Right hindlimb (tissue), 1 donor: ENCODE measurements at regions not wholly inside any gene's neighbourhood (a gene's known extent, or its start where the extent isn't known, plus 50 kb on each side); places are given as distances from the start of the nearest gene placed in this dataset.

ENCODE experiments used
- DNase-seq: peaks from one replicate; pipeline ENCODE4 v3.0.0-alpha.2; 2018

GRCh38 chr6:140046016-140046632 lies 671.7 kb upstream of the CITED2 start:
- DNase-seq = no peak

- DNase-seq = no peak
Measured at GRCh38 chr6:140045116-140045515, 670.7 kb upstream of the CITED2 start.

- no peak for DNase-seq
Measured at GRCh38 chr6:140044626-140045025, 670.2 kb upstream of the CITED2 start.

DNA sequence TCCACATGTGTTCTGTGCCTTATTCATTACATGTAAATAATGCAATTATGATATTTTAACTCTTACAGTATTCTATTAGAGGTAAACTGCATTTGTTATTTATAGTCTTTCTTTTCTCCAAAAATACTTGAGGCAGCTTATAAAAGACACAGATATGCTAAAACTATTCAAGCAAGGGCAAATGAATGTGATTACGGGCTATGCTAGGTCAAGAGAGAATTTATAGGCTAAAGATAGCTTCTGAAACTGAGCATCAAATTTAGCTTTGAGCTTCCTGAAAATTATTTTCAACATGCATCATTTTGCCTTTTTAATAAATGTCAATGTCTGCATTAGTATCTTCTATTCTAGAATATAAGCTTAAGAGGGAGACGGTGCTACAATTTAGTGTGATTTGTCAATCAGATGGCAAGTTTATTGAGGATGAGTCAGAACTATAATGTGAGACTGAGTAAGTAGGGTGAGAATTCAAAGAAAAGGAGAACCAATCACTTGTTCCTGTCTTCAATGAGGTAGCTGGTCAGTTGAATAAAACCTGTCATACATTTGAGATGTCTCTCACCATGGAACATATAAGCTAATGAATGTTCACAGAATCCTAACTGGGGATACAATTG lies 669.4 kb upstream of the CITED2 start:
- DNase-seq = no peak

- no peak for DNase-seq
Measured at GRCh38 chr6:140043357-140043756, 668.9 kb upstream of the CITED2 start.

DNA sequence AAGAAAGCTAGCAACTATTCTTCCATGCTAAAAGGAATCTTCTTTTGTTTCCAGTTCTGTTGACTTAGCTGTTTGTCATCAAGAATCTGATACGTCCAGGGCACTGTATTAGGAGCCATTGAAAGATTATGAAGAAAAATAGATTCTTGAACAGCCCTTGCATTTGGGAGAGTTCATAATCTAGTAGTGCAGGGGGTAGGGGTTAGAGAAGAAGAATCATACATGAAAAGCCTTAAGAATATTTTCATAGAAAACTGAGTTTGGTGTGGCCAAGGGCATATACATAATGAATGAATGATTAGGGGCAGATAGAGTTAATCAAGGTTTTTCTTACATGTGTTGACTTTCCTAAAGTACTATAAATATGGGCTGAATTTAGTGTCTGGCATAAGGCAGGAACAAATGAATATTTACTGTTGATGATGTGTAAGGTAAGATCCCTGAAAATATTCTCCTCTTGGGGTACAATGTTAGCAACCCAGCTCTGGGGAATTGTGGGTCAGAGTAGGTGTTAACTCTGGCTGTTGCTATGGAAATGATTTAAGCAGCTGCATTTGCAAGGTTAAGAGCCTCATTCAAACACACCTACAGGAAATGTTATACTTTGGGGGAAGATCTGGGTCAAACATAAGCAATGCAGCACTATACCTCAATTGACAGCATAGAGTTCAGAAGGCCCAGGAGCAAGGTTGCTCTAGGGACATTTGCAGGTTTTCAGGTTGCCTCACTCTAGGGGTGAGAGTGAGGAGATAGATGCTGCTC lies 667.3 kb upstream of the CITED2 start:
- DNase-seq = no peak

GRCh38 chr6:140041056-140041455 lies 666.6 kb upstream of the CITED2 start:
- no peak for DNase-seq

DNA sequence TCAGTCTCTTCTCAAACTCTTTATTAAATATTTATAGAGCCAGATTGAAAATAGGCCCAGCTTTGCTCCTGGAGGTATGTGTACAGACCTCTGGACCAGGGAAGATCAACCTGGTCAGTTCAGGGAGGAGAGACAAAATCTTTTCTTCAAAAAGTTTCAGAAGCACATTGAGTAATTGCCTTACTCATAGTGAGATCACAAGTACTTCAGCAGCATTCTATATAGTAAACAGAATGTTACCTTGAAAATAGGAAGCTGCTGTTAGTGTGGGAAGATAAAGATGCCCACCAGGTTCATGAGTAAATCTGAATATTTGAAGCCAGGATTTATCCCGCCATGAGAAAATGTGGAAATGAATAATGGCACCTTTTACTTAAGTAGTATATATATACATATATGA lies 665.9 kb upstream of the CITED2 start:
- DNase-seq = no peak

DNA sequence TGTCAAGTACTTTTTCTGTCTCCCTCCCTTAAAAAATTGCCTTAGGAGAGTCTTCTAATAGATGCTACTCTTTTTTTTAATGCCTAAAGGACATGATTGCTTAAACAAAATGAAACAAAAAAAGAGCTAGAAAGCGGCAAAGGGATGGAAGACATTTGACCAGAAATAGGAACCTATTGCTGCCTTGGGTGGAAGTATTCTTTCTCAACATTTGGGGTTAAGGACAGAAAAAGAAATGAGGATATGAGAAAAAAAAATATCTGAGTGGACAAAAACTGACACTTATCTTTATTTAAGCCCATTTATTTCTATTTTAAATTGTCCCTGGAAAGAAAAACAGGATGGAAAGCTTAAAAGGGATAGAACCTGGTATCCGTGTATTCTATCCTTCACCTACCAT lies 664.9 kb upstream of the CITED2 start:
- no peak for DNase-seq

DNA sequence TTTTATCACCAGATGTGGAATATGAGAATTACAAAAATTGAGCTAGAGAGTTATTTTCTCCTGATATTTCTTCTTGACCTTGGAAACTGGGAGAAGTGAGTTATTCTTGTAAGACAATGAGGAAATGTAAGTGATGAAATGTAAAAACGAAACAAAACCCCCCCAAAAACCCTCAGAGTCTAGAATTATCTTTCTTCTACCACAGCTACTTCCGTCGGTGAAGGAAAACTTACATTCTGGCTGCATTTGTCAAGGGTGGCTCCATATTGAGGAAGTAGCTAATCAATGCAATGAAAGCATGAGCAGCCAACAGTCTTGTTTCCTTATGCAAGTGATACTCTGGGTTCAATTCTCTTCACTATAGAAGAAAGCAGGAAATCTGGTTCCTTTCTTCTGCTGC lies 661.7 kb upstream of the CITED2 start:
- no peak for DNase-seq

DNA sequence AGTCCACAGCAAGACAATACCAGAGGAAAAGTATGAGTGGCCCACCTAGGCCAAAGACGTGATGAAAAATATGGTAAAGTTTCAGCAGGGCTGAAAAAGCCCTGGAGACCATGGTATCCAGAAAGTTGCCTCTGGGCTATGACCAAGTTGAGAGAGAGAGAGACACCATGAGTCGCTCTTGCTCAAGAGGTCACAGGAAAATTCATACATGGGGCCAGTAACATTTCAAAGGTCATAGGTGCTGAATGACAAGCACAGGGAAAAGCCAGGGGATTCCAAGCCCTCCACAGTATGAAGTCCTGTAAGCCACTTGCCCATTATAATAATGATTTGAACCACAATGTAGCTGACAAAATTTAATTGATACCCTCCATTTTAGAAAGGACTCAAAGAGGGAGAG lies 657.7 kb upstream of the CITED2 start:
- no peak for DNase-seq

DNA sequence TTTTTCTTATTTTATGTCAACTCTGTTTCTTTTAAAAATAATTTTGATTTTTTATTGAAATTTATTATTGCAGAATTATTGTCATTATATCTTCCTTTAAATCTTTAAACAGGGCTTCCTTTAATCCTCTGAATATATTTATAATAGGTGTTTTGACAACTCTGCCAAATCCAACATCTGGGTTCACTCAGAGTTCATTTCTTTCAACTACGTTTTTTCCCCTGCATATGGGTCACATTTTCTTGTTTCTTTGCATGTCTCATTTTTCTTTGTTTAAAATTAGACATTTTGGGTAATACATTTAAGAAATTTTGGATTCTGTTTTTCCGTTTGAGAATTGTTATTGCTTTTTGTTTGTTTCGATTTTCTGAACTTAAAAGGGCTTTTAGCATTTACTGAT lies 655.1 kb upstream of the CITED2 start:
- no peak for DNase-seq

GRCh38 chr6:140027219-140027618 lies 652.8 kb upstream of the CITED2 start:
- no peak for DNase-seq

DNA sequence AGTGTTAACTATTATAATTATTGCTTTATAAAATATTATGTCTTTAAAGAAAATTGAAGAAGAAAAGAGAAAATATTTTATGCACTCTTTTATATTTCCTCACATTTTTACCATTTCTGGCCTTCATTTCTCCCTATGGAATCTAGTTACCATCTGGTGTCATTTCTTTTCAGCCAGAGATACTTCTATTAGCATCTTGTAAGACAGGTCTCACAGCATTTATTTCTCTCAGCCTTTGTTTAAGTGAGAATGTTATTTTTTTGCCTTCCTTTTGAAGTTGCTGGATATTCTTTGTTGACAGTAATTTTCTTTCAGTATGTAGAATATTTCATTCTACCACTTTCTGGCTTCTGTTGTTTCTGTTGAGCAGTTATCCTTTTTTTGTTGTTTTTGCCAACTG lies 652.1 kb upstream of the CITED2 start:
- no peak for DNase-seq

GRCh38 chr6:140025171-140025570 lies 650.7 kb upstream of the CITED2 start:
- no peak for DNase-seq

DNA sequence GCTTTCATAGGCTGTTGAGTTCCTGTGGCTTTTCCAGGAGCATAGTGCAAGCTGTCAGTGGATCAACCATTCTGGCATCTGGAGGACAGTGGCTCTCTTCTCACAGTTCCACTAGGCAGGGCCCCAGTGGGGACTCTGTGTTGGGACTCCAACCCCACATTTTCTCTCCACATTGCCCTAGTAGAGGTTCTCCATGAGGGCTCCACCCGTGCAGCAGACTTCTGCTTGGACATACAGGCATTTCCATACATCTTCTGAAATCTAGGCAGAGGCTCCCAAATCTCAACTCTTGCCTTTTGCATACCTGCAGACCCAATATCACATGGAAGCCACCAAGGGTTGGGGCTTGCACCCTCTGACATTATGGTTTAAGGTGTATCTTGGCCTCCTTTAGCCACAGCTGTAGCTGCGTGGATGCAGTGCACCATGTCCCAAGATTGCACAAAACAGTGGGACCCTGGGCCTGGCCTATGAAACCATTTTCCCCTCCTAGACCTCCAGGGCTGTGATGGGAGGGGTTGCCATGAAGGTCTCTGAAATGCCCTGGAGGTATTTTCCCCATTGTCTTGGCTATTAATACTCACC lies 645.9 kb upstream of the CITED2 start:
- no peak for DNase-seq

DNA sequence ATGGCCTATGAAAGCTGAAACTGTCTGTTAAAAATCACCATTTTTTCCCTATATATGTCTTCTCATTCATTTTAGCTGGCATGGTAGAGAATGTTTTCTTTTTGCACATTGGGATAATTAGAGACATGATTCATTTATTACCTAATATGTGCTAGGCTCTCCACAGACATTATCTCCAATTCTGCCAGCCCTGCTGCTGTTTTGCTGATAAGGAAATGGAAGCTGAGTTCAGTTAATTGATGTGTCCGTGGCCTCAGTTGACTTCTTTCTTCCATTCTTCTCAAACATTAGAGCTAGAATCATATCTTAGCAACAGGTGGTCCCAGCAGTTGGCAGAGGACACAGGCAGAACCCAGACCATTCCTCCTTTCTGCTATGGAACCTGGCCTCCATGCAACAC lies 644.1 kb upstream of the CITED2 start:
- no peak for DNase-seq

- no peak for DNase-seq
Measured at GRCh38 chr6:140017470-140017869, 643.0 kb upstream of the CITED2 start.

GRCh38 chr6:140012150-140012549 lies 637.7 kb upstream of the CITED2 start:
- DNase-seq = no peak

DNA sequence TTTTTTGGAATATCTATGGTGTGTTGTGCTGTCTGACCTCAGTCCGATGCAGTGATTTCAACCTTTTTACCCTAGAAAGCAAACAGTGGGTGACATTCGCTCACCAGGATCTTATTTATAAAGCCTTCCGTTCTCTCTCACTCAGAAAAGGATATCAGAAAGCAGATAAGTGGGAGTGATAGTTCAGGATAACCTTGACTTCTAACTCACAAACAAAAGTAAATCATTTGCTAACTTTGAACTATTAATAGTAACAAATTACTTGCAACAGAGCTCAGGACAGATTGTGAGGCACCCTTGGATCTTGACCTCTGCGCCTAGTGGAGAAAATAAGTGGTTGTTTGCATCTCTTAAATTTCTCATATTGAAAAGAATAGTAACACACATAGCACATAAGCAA lies 637.1 kb upstream of the CITED2 start:
- no peak for DNase-seq

DNA sequence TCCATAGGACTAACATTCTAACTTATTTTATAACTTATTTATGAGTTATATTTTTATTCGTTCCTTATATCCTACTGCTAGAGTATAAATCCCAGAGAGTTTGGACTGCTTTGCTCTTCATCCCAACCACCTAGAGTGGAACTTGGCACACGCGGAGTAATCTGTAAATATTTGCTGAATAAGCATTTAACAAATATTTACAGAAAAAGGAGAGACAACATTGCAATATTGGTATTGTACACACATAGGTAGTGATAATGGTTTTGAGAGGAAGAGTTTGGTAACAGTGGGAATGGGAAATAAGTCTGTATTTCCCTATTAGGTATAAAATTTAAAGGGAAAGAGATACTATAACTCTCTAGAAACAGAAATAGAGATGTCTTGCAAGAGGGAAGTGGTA lies 634.8 kb upstream of the CITED2 start:
- no peak for DNase-seq

DNA sequence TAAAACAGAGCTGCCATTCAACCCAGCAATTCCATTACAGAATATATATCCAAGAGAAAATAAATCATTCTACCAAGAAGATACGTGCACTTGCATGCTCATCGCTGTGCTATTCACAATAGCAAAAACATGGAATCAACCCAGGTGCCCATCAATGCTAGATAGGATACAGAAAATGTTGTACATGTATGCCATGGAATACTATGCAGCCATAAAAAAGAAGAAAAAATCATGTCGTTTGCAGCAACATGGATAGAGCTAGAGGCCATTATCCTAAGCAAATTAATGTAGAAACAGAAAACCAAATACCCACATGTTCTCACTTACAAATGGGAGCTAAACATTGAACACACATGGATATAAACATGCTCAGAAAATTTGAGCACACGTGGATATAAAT lies 633.1 kb upstream of the CITED2 start:
- no peak for DNase-seq

GRCh38 chr6:140003217-140003616 lies 628.8 kb upstream of the CITED2 start:
- no peak for DNase-seq

DNA sequence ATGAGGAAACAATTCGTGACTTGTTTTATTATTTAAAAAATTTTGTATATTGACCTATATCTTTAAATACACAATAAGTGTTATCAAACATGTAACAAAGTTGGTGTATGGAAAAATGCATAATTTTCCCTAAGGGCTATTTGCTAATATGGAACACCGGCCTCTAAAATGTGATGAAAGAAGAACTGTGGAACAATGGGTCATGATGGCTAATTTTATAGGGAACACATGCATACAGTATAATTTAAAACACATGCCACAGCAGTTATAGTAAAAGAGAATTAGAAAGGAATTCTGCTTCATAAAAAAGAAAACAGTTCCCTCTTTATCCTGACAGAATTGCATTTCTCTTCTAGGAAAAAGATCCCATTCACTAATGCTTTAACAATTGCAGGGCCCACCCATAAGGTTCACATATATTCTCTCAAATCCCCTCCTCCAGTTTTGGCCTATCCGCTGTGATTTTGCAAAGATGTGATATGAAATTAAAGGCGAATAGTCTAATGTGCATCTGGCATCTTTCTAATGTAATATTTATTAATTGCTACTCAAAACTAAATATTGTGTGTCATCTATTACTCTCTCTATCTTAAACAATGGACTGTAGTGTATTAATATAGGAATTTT lies 628.1 kb upstream of the CITED2 start:
- no peak for DNase-seq
